HCT116 (cell line): ENCODE measurements at regions not wholly inside any gene's neighbourhood (a gene's known extent, or its start where the extent isn't known, plus 50 kb on each side); places are given as distances from the start of the nearest gene placed in this dataset.

Source experiments
- ATAC-seq: fragments of 200-7000 bp; cut with Tn5 transposase; 2 replicates; pipeline ENCODE4 v1.9.1; 2020; ENCODE audit warnings: mild to moderate bottlenecking, moderate library complexity
- BruUV-seq: library from RNA; stranded (reverse); fragments of 400-500 nt; replicated peaks from 2 replicates; lab custom pipeline; 2021; lab: Mats Ljungman, UMichigan
- CTCF ChIA-PET: fragments of 300-600 bp; sonication (Branson Sonifier 250); formaldehyde crosslinking; loops from one replicate; lab custom pipeline; 2021; ENCODE audit warnings: antibody characterized with exemption; lab: Charles Lee
- POLR2A ChIA-PET: fragments of 300-600, 350-600 bp; sonication (Branson Sonifier 250); formaldehyde crosslinking; loops from one replicate; lab custom pipeline; 2021; ENCODE audit warnings: antibody characterized with exemption; lab: Charles Lee
- RAD21 ChIA-PET, 2 experiments: fragments of 300-600 bp; sonication (Branson Sonifier 250); formaldehyde crosslinking; loops; one replicate each; lab custom pipeline; 2023; ENCODE audit warnings: low total read pairs in 2 of 2; ENCODE audit not compliant: uncharacterized antibody in 2 of 2, unreplicated experiment in 2 of 2, low non-redundant PET in 1 of 2; lab: Charles Lee
- DNase-seq: peaks from one replicate; pipeline ENCODE4 v3.0.0-alpha.2; 2010; ENCODE audit warnings: low read depth, low spot score
- H2AFZ ChIP-seq: fragments of 200-600 bp; shearing (Covaris generic), sonication (generic); 2 replicates; pipeline ENCODE4 v1.6.1; 2017; ENCODE audit warnings: low read depth, mixed run types, mixed read lengths, antibody characterized with exemption, low read length; ENCODE audit not compliant: poor library complexity, severe bottlenecking
- H3K27ac ChIP-seq: 2 replicates; pipeline ENCODE4 v1.5.1; 2012; ENCODE audit warnings: low read depth, low read length
- H3K27me3 ChIP-seq: fragments of 200-600 bp; sonication (generic); 2 replicates; pipeline ENCODE4 v1.6.1; 2016; ENCODE audit warnings: mixed run types, low read length, mixed read lengths; ENCODE audit not compliant: insufficient read depth
- H3K36me3 ChIP-seq, 2 experiments: fragments of 200-500 bp in 1 of 2; fragments of 200-600 bp in 1 of 2; sonication (Bioruptor generic) in 1 of 2; sonication (generic) in 1 of 2; 2 replicates each; pipeline versions ENCODE4 v1.5.1 to v1.6.1; 2014 to 2016; ENCODE audit warnings: low read length in 2 of 2, inconsistent platforms in 1 of 2, mixed read lengths in 1 of 2, mixed run types in 1 of 2; ENCODE audit not compliant: insufficient read depth in 2 of 2, control insufficient read depth in 1 of 2
- H3K4me1 ChIP-seq, 2 experiments: fragments of 200-600 bp in 1 of 2; sonication (generic) in 1 of 2; 2 replicates each; pipeline versions ENCODE4 v1.5.1 to v1.6.1; 2012 to 2017; ENCODE audit warnings: low read length in 2 of 2, inconsistent platforms in 1 of 2, mild to moderate bottlenecking in 1 of 2, mixed read lengths in 1 of 2, mixed run types in 1 of 2, moderate library complexity in 1 of 2; ENCODE audit not compliant: insufficient read depth in 2 of 2, control insufficient read depth in 1 of 2
- H3K4me2 ChIP-seq: fragments of 200-600 bp; sonication (generic); 2 replicates; pipeline ENCODE4 v1.6.1; 2017; ENCODE audit warnings: mixed run types, low read length, mixed read lengths
- H3K4me3 ChIP-seq, 2 experiments: fragments of 200-600 bp in 1 of 2; sonication (generic) in 1 of 2; replicated peaks in 1 of 2; 2 replicates each; pipeline ENCODE4 v1.5.1; 2011 to 2016; ENCODE audit warnings: low read length in 2 of 2, control low read depth in 1 of 2, low read depth in 1 of 2, mild to moderate bottlenecking in 1 of 2, mixed read lengths in 1 of 2, mixed run types in 1 of 2
- H3K79me2 ChIP-seq: fragments of 200-600 bp; sonication (generic); 2 replicates; pipeline ENCODE4 v1.6.1; 2017; ENCODE audit warnings: mild to moderate bottlenecking, mixed run types, low read length, moderate library complexity, mixed read lengths; ENCODE audit not compliant: insufficient read depth
- H3K9ac ChIP-seq: fragments of 200-600 bp; sonication (generic); 2 replicates; pipeline ENCODE4 v1.6.1; 2016; ENCODE audit warnings: low read length, mixed read lengths
- H3K9me2 ChIP-seq: fragments of 200-600 bp; sonication (generic), shearing (Covaris generic); 2 replicates; pipeline ENCODE4 v1.6.1; 2017; ENCODE audit warnings: mixed run types, mild to moderate bottlenecking, moderate library complexity; ENCODE audit not compliant: insufficient read depth
- H3K9me3 ChIP-seq, 2 experiments: fragments of 200-500 bp in 1 of 2; fragments of 200-600 bp in 1 of 2; sonication (Bioruptor generic) in 1 of 2; sonication (generic) in 1 of 2; 2 replicates each; pipeline ENCODE4 v1.6.1; 2014 to 2017; ENCODE audit warnings: low read length in 2 of 2, mixed read lengths in 2 of 2, inconsistent platforms in 1 of 2, low read depth in 1 of 2, mild to moderate bottlenecking in 1 of 2, mixed run types in 1 of 2, moderate library complexity in 1 of 2; ENCODE audit not compliant: control insufficient read depth in 1 of 2, insufficient read depth in 1 of 2
- H4K20me1 ChIP-seq: fragments of 200-600 bp; sonication (generic), shearing (Covaris generic); 2 replicates; pipeline ENCODE4 v1.6.1; 2017; ENCODE audit warnings: mixed run types, mild to moderate bottlenecking, moderate library complexity; ENCODE audit not compliant: insufficient read depth
- ATF3 ChIP-seq: IDR thresholded peaks from 2 replicates; pipeline ENCODE4 v1.6.1; 2012
- CEBPB ChIP-seq: IDR thresholded peaks from 2 replicates; pipeline ENCODE4 v1.6.1; 2012; ENCODE audit warnings: low read depth
- ELF1 ChIP-seq: IDR thresholded peaks from 2 replicates; pipeline ENCODE4 v1.6.1; 2012; ENCODE audit warnings: low read depth, borderline replicate concordance
- EZH2 ChIP-seq: fragments of 200-600 bp; sonication (generic); IDR thresholded peaks from 2 replicates; pipeline ENCODE4 v1.6.1; 2017; ENCODE audit warnings: antibody characterized with exemption, mixed run types
- EZH2phosphoT487 ChIP-seq: fragments of 200-600 bp; IDR thresholded peaks from 2 replicates; pipeline ENCODE4 v1.6.1; 2018; ENCODE audit warnings: antibody characterized with exemption, borderline replicate concordance
- JUND ChIP-seq: IDR thresholded peaks from 2 replicates; pipeline ENCODE4 v1.6.1; 2012
- MAX ChIP-seq: IDR thresholded peaks from 2 replicates; pipeline ENCODE4 v1.6.1; 2012
- POLR2A ChIP-seq: IDR thresholded peaks from 2 replicates; pipeline ENCODE4 v1.7.0; 2011; ENCODE audit warnings: borderline replicate concordance; ENCODE audit not compliant: insufficient read depth, insufficient read length; ENCODE audit errors: extremely low read depth
- POLR2AphosphoS5 ChIP-seq: IDR thresholded peaks from 2 replicates; pipeline ENCODE4 v1.6.1; 2011; ENCODE audit warnings: mild to moderate bottlenecking, low read depth, low read length, moderate library complexity
- REST ChIP-seq: IDR thresholded peaks from 2 replicates; pipeline ENCODE4 v1.6.1; 2012; ENCODE audit warnings: low read depth
- SRF ChIP-seq: IDR thresholded peaks from 2 replicates; pipeline ENCODE4 v1.6.1; 2012; ENCODE audit warnings: low read depth
- TCF7L2 ChIP-seq: IDR thresholded peaks from 2 replicates; pipeline ENCODE4 v1.7.0; 2011; ENCODE audit warnings: borderline replicate concordance, inconsistent platforms; ENCODE audit not compliant: insufficient read depth, insufficient read length; ENCODE audit errors: extremely low read depth
- YY1 ChIP-seq: IDR thresholded peaks from 2 replicates; pipeline ENCODE4 v1.6.1; 2011; ENCODE audit warnings: low read length, low read depth, moderate library complexity, mild to moderate bottlenecking; ENCODE audit not compliant: insufficient replicate concordance; ENCODE audit errors: extremely low read depth
- ZBTB33 ChIP-seq: IDR thresholded peaks from 2 replicates; pipeline ENCODE4 v1.6.1; 2011; ENCODE audit warnings: mild to moderate bottlenecking, low read length, moderate library complexity; ENCODE audit not compliant: insufficient replicate concordance; ENCODE audit errors: extremely low read depth
- ZNF274 ChIP-seq: fragments of 200-500 bp; sonication (Bioruptor generic); IDR thresholded peaks from 2 replicates; pipeline ENCODE4 v1.6.1; 2014; ENCODE audit warnings: mild to moderate bottlenecking, low read depth, low read length, inconsistent platforms
- intact Hi-C: fragments of 100-400 bp; cut with micrococcal nuclease; formaldehyde crosslinking; loops from 2 replicates; pipeline ENCODE4 v1.10.0; 2022

GRCh38 chr1:232481091-232481490 is 148.8 kb downstream of the SIPA1L2 start:
- no peak for TF ChIP-seq EZH2phosphoT487
- no peak for TF ChIP-seq MAX
- no peak for TF ChIP-seq EZH2
- TF ChIP-seq POLR2A = no peak
- TF ChIP-seq YY1 = no peak
- no peak for TF ChIP-seq ZNF274
- no peak for TF ChIP-seq ATF3
- TF ChIP-seq ELF1 = no peak
- TF ChIP-seq SRF = no peak
- no peak for TF ChIP-seq TCF7L2
- TF ChIP-seq JUND = no peak
- no peak for TF ChIP-seq CEBPB
- ChIA-PET RAD21 (no interaction called here), POLR2A (no interaction called here), CTCF (no interaction called here)
- DNase-seq (no peak), ATAC-seq (no peak)
- Histone ChIP-seq H4K20me1 (no peaks in the 10 kb centered on the region), H3K36me3 (no peaks in the 10 kb centered on the region), H3K79me2 (no peaks in the 10 kb centered on the region), H3K9me2 (no peaks in the 10 kb centered on the region), H3K27ac (no peak overlapping the region), H3K4me2 (no peak overlapping the region), H2AFZ (no peak overlapping the region), H3K4me1 (peaks cover 15 to 16% of the 10 kb centered on the region in 2 experiments), H3K4me3 (no peak overlapping the region), H3K9me3 (no peaks in the 10 kb centered on the region), H3K27me3 (no peaks in the 10 kb centered on the region), H3K9ac (no peak overlapping the region)
- no TSS peak for BruUV-seq
- intact Hi-C loops = no loop called here

- Histone ChIP-seq H3K4me2 (peak overlapping the region; percentile 23), H3K4me1 (peaks cover 15 to 22% of the 10 kb centered on the region in 2 experiments)
- CTCF ChIA-PET = no interaction called here
- TF ChIP-seq CEBPB = peak; percentile 75
- TF ChIP-seq ZBTB33 = no peak
- no peak for TF ChIP-seq REST
- TF ChIP-seq JUND = peak; percentile 62
- peak; percentile 36; the same call in 1 of the 2 replicates for TF ChIP-seq POLR2AphosphoS5
These were observed 152.2 kb downstream of the SIPA1L2 start for GRCh38 chr1:232477728-232478127.

More at GRCh38 chr1:232477728-232478127, 152.2 kb downstream of the SIPA1L2 start:
- H3K79me2 ChIP-seq = no peaks in the 10 kb centered on the region
- no peak overlapping the region for H3K4me3 ChIP-seq
- intact Hi-C loops = no loop called here
- POLR2A ChIA-PET = no interaction called here
- H3K27me3 ChIP-seq = no peaks in the 10 kb centered on the region
- H3K9me3 ChIP-seq = no peaks in the 10 kb centered on the region
- no peak overlapping the region for H3K9ac ChIP-seq
- no TSS peak for BruUV-seq
- no peaks in the 10 kb centered on the region for H3K36me3 ChIP-seq
- no peaks in the 10 kb centered on the region for H4K20me1 ChIP-seq
- H3K9me2 ChIP-seq = no peaks in the 10 kb centered on the region
- no peak overlapping the region for H2AFZ ChIP-seq
- RAD21 ChIA-PET = no interaction called here
- ATAC-seq (peak; percentile 93), DNase-seq (peak; percentile 77)
- H3K27ac ChIP-seq = no peak overlapping the region
